Endothelial cell of umbilical vein (primary cell): ENCODE measurements at regions not wholly inside any gene's neighbourhood (a gene's known extent, or its start where the extent isn't known, plus 50 kb on each side); places are given as distances from the start of the nearest gene placed in this dataset.

Source experiments
- BruUV-seq: library from RNA; stranded (reverse); fragments of 400-500 nt; replicated peaks from 2 replicates; lab custom pipeline; 2021; lab: Mats Ljungman, UMichigan
- CTCF ChIA-PET: fragments of 300-600, 350-600 bp; sonication (Branson Sonifier 250); formaldehyde crosslinking; loops from one replicate; lab custom pipeline; 2021; ENCODE audit warnings: antibody characterized with exemption, inconsistent platforms; lab: Charles Lee
- POLR2A ChIA-PET: fragments of 300-600, 350-600 bp; sonication (Branson Sonifier 250); formaldehyde crosslinking; loops from one replicate; lab custom pipeline; 2021; ENCODE audit warnings: antibody characterized with exemption, inconsistent platforms; lab: Charles Lee
- DNase-seq: peaks from one replicate; pipeline ENCODE4 v3.0.0-alpha.2; 2011; ENCODE audit warnings: low read depth, low spot score
- FAIRE-seq: peaks from 2 replicates; lab custom pipeline; 2011; peaks lifted over from hg19 to GRCh38; lab: Jason Lieb, UNC
- H2AFZ ChIP-seq: 2 replicates; pipeline ENCODE4 v1.6.0; 2012; ENCODE audit warnings: low read depth, low read length, control low read depth, inconsistent platforms
- H3K27ac ChIP-seq: 2 replicates; pipeline ENCODE4 v1.5.1; 2011; ENCODE audit warnings: low read depth, mild to moderate bottlenecking, control low read depth, low read length, moderate library complexity; ENCODE audit not compliant: insufficient read depth
- H3K27me3 ChIP-seq, 2 experiments: 2 replicates each; pipeline versions ENCODE4 v1.6.0 to v1.6.1; 2011; ENCODE audit warnings: low read length in 2 of 2, mixed read lengths in 1 of 2; ENCODE audit not compliant: control insufficient read depth in 2 of 2, insufficient read depth in 2 of 2
- H3K36me3 ChIP-seq, 2 experiments: 2 replicates in 1 of 2; 3 replicates in 1 of 2; pipeline ENCODE4 v1.5.1; 2011; ENCODE audit warnings: low read length in 2 of 2, mild to moderate bottlenecking in 1 of 2, moderate library complexity in 1 of 2; ENCODE audit not compliant: control insufficient read depth in 2 of 2, insufficient read depth in 2 of 2; ENCODE audit errors: extremely low read depth in 1 of 2
- H3K4me1 ChIP-seq: 3 replicates; pipeline ENCODE4 v1.5.1; 2011; ENCODE audit warnings: mild to moderate bottlenecking, low read length; ENCODE audit not compliant: control insufficient read depth, insufficient read depth; ENCODE audit errors: extremely low read depth
- H3K4me2 ChIP-seq: 2 replicates; pipeline ENCODE4 v1.6.1; 2011; ENCODE audit warnings: low read length, control low read depth, mixed read lengths; ENCODE audit not compliant: insufficient read depth
- H3K4me3 ChIP-seq, 3 experiments: fragments of 200-600 bp in 1 of 3; sonication (generic), shearing (Covaris generic) in 1 of 3; replicated peaks in 1 of 3; 2 replicates each; pipeline ENCODE4 v1.5.1; 2011 to 2016; ENCODE audit warnings: control low read depth in 3 of 3, low read length in 3 of 3, mild to moderate bottlenecking in 2 of 3, inconsistent platforms in 1 of 3, low read depth in 1 of 3, moderate library complexity in 1 of 3; ENCODE audit not compliant: insufficient read depth in 1 of 3
- H3K79me2 ChIP-seq: 2 replicates; pipeline ENCODE4 v1.6.0; 2012; ENCODE audit warnings: low read length, inconsistent platforms; ENCODE audit not compliant: control insufficient read depth, insufficient read depth
- H3K9ac ChIP-seq: replicated peaks from 2 replicates; pipeline ENCODE3; 2011; ENCODE audit warnings: low read length, control low read depth; ENCODE audit not compliant: insufficient read depth; ENCODE audit errors: extremely low read depth
- H3K9me1 ChIP-seq: replicated peaks from 3 replicates; pipeline ENCODE4 v1.6.0; 2011; ENCODE audit warnings: mild to moderate bottlenecking, low read length; ENCODE audit not compliant: control insufficient read depth, insufficient read depth; ENCODE audit errors: extremely low read depth
- H3K9me3 ChIP-seq: replicated peaks from 2 replicates; pipeline ENCODE4 v1.5.1; 2012; ENCODE audit warnings: low read length, inconsistent platforms; ENCODE audit not compliant: control insufficient read depth, insufficient read depth
- H4K20me1 ChIP-seq: replicated peaks from 2 replicates; pipeline ENCODE3; 2011; ENCODE audit warnings: mild to moderate bottlenecking, low read length; ENCODE audit not compliant: control insufficient read depth, insufficient read depth; ENCODE audit errors: extremely low read depth
- CTCF ChIP-seq, 2 donors: IDR thresholded peaks; 1 replicate in 1 of 2; 2 replicates in 1 of 2; pipeline ENCODE4 v1.5.1; 2011; ENCODE audit warnings: low read length in 2 of 2, mild to moderate bottlenecking in 2 of 2, moderate library complexity in 2 of 2, control low read depth in 1 of 2, inconsistent platforms in 1 of 2, low read depth in 1 of 2; ENCODE audit not compliant: insufficient read depth in 1 of 2; ENCODE audit errors: extremely low read depth in 1 of 2
- EZH2 ChIP-seq: IDR thresholded peaks from 2 replicates; pipeline ENCODE4 v1.6.1; 2012; ENCODE audit warnings: borderline replicate concordance, low read depth, mild to moderate bottlenecking, moderate library complexity, low read length, inconsistent platforms; ENCODE audit not compliant: severe bottlenecking
- FOS ChIP-seq: IDR thresholded peaks from 2 replicates; pipeline ENCODE4 v1.6.1; 2011; ENCODE audit warnings: mild to moderate bottlenecking, low read length, moderate library complexity, borderline replicate concordance; ENCODE audit not compliant: insufficient read depth
- GATA2 ChIP-seq: IDR thresholded peaks from 2 replicates; pipeline ENCODE4 v1.7.0; 2011; ENCODE audit warnings: low read depth, mild to moderate bottlenecking, moderate library complexity, mixed read lengths, low read length; ENCODE audit not compliant: insufficient read length, insufficient read depth
- JUN ChIP-seq: IDR thresholded peaks from 2 replicates; pipeline ENCODE4 v1.6.1; 2011; ENCODE audit warnings: borderline replicate concordance, low read depth; ENCODE audit not compliant: insufficient read length, insufficient read depth
- MAX ChIP-seq: IDR thresholded peaks from 2 replicates; pipeline ENCODE4 v1.6.1; 2011; ENCODE audit not compliant: insufficient read depth, insufficient read length
- MYC ChIP-seq: IDR thresholded peaks from one replicate; pipeline ENCODE4 v1.6.1; 2011; ENCODE audit warnings: mild to moderate bottlenecking, low read depth, low read length
- POLR2A ChIP-seq: IDR thresholded peaks from 2 replicates; pipeline ENCODE4 v1.6.1; 2012; ENCODE audit warnings: low read depth, mild to moderate bottlenecking, control low read depth, low read length
- POLR2AphosphoS5 ChIP-seq: IDR thresholded peaks from 2 replicates; pipeline ENCODE4 v1.6.1; 2012; ENCODE audit warnings: low read depth, mild to moderate bottlenecking, control low read depth, low read length, moderate library complexity; ENCODE audit not compliant: insufficient read depth
- dilution Hi-C: fragments of 300-500 bp; cut with MboI; formaldehyde crosslinking; loops from one replicate; pipeline ENCODE4 v1.15.0; 2019; ENCODE audit warnings: low sequenced_read_pairs; ENCODE audit not compliant: extremely low pct_ligation_motif_present
- intact Hi-C: fragments of 100-400 bp; cut with micrococcal nuclease; formaldehyde crosslinking; loops from one replicate; pipeline ENCODE4 v1.10.0; 2022

- ChIA-PET CTCF (no interaction called here), POLR2A (no interaction called here)
- Histone ChIP-seq H3K9me1 (no peaks in the 10 kb centered on the region), H3K36me3 (no peaks in the 10 kb centered on the region), H3K4me3 (no peak overlapping the region), H4K20me1 (no peaks in the 10 kb centered on the region), H3K79me2 (no peaks in the 10 kb centered on the region), H3K4me1 (no peaks in the 10 kb centered on the region), H3K27ac (no peak overlapping the region), H3K9me3 (no peaks in the 10 kb centered on the region), H3K27me3 (no peaks in the 10 kb centered on the region), H3K9ac (no peak overlapping the region), H2AFZ (no peak overlapping the region), H3K4me2 (no peak overlapping the region)
- DNase-seq (no peak), FAIRE-seq (no peak)
- no peak for TF ChIP-seq POLR2A
- dilution Hi-C loops, result no loop called here
- BruUV-seq, result no TSS peak
- intact Hi-C loops, result no loop called here
These were observed 1365.4 kb upstream of the RAG2 start for GRCh38 chr11:37963440-37963839.

- no peak for TF ChIP-seq FOS
- no peak for TF ChIP-seq GATA2
- TF ChIP-seq MYC, result no peak
- no peak for TF ChIP-seq MAX
- no peak for TF ChIP-seq POLR2A
- TF ChIP-seq EZH2, result no peak
- no peak for TF ChIP-seq CTCF (IDR thresholded peaks at IDR 0.05; ENCODE audit: extremely low read depth in 1 of 2, insufficient read depth in 1 of 2, low read depth in 1 of 2, low read length in 2 of 2)
- TF ChIP-seq JUN, result no peak
- no peak for TF ChIP-seq POLR2AphosphoS5
- no peak overlapping the region for H2AFZ ChIP-seq
- H3K27me3 ChIP-seq, result no peaks in the 10 kb centered on the region
- no peaks in the 10 kb centered on the region for H4K20me1 ChIP-seq
- no peak overlapping the region for H3K9ac ChIP-seq
- FAIRE-seq (no peak), DNase-seq (no peak)
- intact Hi-C loops, result no loop called here
- H3K4me1 ChIP-seq, result no peaks in the 10 kb centered on the region
- ChIA-PET POLR2A (no interaction called here), CTCF (no interaction called here)
- no TSS peak for BruUV-seq
- H3K9me3 ChIP-seq, result no peaks in the 10 kb centered on the region
- H3K9me1 ChIP-seq, result no peaks in the 10 kb centered on the region
- no peaks in the 10 kb centered on the region for H3K36me3 ChIP-seq
- H3K4me3 ChIP-seq, result no peak overlapping the region
- H3K4me2 ChIP-seq, result no peak overlapping the region
- no peak overlapping the region for H3K27ac ChIP-seq
- no peaks in the 10 kb centered on the region for H3K79me2 ChIP-seq
- dilution Hi-C loops, result no loop called here
These were observed 1359.7 kb upstream of the RAG2 start for GRCh38 chr11:37957717-37958116.
